ENCODE measurements at regions not wholly inside any gene's neighbourhood (a gene's known extent, or its start where the extent isn't known, plus 50 kb on each side); places are given as distances from the start of the nearest gene placed in this dataset.

DNA sequence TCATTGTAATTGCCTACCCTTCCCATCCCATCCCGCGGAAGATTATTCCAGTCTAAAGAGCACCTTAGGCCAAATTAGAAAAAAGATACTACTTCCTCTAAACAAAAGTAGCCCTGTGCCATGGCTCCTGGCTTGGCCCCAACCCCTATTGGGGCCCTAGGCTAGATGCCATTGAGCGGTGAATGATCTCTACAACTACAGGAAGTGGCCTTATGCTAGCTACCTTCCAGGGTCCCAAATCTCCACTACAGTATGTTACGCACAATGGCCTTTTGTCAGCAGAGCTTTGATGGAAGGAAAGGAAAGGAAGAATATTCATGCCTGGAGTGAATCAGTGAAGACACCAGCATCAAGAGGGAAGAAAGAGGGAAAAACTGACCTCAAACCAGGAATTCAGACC lies 73.3 kb upstream of the OSMR start:
- TF ChIP-seq CTCF (IDR thresholded peaks at IDR 0.05), result no peak

DNA sequence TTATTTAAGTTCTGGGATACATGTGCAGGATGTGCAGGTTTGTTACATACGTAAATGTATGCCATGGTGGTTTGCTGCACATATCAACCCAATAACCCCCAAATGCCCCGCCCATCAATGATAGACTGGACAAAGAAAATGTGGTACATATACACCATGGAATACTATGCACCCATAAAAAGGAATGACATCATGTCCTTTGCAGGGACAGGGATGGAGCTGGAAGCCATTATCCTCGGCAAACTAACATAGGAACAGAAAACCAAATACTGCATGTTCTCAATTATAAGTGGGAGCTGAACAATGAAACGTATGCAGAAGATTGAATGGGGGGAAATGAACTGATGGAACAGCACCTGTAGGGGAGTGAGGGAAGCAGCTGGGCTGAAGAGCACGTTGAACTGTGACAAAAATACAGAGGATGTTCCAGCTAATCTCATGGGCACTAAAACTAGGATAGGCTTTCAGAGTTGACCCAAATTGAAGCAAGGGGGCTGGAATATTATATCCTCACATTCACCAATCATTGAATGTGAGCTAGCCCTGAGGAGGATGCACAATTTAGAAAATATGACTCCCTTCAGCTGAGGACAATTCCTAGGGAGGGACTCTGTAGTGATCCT lies 70.5 kb upstream of the OSMR start:
- TF ChIP-seq CTCF (IDR thresholded peaks at IDR 0.05), result no peak
- ATAC-seq (ENCODE audit: low FRiP score), result no peak

More for the DNA sequence above, 73.3 kb upstream of the OSMR start:
- DNase-seq (ENCODE audit: low spot score), result no peak
- no peak for ATAC-seq (ENCODE audit: low FRiP score)

DNA sequence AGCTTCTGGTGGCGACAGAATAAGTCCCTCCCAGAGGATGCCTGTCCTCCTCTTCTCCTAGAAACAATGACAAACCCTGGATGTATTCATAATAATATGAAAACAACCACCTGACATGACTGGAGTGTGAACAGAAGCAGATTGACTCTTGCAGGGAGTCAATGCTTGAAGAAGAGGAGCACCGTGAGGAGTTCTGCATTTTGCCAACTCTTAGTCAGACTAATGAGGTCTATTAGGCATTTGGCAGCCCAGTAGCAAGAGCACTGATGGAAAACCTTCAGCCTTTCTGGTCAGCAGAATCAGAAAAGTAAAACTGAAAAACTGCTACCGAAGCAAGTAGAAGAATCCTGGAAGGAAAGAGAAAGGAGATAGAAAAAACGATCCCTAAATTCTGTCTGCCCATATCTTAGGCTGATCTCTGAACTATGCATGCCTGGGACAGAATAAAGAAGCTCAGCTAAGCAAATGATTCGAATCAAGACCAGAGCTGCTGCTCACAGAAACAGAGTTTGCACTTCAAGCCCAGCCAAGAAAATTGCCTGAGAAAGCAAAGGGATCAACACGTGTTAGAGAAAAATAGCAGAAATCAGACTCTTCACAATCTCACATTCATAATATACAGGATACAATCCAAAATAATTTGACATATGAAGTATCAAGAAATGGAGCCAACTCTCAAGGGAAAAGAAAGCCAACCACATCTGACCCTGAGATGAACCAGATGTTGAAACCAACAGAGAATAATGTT lies 69.5 kb upstream of the OSMR start:
- DNase-seq (ENCODE audit: low spot score) (no peak), ATAC-seq (ENCODE audit: low FRiP score) (no peak)
- no peak for TF ChIP-seq CTCF (IDR thresholded peaks at IDR 0.05)

More for the DNA sequence above, 70.5 kb upstream of the OSMR start:
- no peak for DNase-seq (ENCODE audit: low spot score)

GRCh38 chr5:38777111-38777510 lies 68.7 kb upstream of the OSMR start:
- ATAC-seq (ENCODE audit: low FRiP score) (no peak), DNase-seq (ENCODE audit: low spot score) (no peak)

DNA sequence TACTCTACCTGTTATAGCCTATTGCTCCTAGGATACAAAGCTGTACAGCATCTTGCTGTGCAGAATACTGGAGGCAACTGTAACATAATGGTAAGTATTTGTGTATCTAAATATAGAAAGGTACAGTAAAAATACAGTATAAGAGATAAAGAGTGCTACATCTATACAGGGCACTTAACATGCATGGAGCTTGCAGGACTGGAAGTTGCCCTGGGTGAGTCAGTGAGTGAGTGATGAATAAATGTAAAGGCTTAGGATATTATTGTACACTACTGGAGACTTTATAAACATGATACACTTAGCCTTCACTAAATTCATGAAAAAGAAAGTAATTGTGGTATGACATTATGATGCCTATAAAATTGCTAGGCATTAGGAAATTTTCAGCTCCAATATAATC lies 65.5 kb upstream of the OSMR start:
- ATAC-seq (ENCODE audit: low FRiP score), result no peak
- no peak for DNase-seq (ENCODE audit: low spot score)
- TF ChIP-seq CTCF (IDR thresholded peaks at IDR 0.05), result no peak

More at GRCh38 chr5:38777111-38777510, 68.7 kb upstream of the OSMR start:
- no peak for TF ChIP-seq CTCF (IDR thresholded peaks at IDR 0.05)

DNA sequence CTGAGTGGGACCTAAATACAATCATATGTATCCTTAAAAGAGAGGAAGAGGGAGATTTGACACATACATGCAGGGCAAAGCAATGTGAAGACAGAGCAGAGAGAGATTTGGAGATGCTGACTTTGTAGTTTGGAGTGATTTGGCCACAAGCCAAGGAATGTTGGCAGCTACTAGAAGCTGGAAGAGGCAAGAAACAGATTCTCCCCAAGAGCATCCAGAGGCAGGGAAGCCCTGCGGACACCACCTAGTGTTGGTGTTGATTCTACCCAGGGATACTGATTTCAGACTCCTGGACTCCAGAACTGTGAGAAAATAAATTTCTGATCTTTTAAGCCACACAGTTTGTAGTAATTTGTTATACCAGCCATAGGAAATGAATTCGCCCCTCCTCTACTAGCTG lies 64.9 kb upstream of the OSMR start:
- peak; percentile 76 for ATAC-seq (ENCODE audit: low FRiP score)

More for the DNA sequence above, 64.9 kb upstream of the OSMR start:
- DNase-seq (ENCODE audit: low spot score), result peak; percentile 44
- TF ChIP-seq CTCF (IDR thresholded peaks at IDR 0.05), result no peak
